HG03442 (cell line): ENCODE measurements at regions not wholly inside any gene's neighbourhood (a gene's known extent, or its start where the extent isn't known, plus 50 kb on each side); places are given as distances from the start of the nearest gene placed in this dataset.

Experiments used
- ATAC-seq: cut with Tn5 transposase; IDR thresholded peaks from one replicate; pipeline ENCODE4 v1.9.1; 2021; ENCODE audit warnings: mild to moderate bottlenecking, moderate library complexity; ENCODE audit not compliant: unreplicated experiment

- ATAC-seq = peak; percentile 79
These were observed 178.1 kb upstream of the ALG10B start for GRCh38 chr12:38138225-38139221.

GRCh38 chr12:38139456-38139855 lies 177.1 kb upstream of the ALG10B start:
- ATAC-seq = no peak

DNA sequence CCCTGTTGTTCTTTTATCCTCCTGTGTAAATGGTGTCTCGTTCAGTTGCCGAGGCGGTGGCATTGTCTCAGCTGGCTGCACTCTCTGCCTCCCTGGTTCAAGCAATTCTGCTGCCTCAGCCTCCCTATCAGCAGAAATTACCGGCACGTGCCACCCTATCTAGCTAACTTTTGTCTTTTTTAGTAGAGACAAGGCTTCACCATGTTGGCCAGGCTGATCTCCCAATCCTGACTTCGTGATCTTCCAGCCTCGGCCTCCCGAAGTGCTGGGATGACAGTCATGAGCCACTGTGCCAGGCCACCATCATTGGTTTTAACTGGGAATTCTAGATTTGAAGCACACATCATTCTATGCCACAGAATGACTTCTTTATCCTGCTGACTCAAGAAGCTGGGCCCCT lies 175.3 kb upstream of the ALG10B start:
- ATAC-seq = no peak

- no peak for ATAC-seq
These were observed 174.7 kb upstream of the ALG10B start for GRCh38 chr12:38141861-38142260.

GRCh38 chr12:38142974-38143373 lies 173.6 kb upstream of the ALG10B start:
- no peak for ATAC-seq

DNA sequence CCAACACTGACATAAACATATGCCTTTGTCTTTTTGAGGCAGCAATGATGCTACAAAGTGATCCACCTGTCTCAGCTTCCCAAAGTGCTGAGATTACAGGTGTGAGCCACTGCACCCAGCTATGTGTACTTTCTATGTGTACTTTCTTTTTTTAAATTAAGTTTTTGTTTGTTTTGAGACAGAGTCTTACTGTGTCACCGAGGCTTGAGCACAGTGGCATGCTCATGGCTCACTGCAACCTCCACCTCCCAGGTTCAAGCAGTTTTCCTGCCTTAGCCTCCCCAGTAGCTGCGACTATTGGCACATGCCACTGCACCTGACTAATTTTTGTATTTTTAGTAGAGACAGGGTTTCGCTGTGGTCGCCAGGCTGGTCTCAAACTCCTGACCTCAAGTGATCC lies 172.5 kb upstream of the ALG10B start:
- no peak for ATAC-seq

- ATAC-seq = no peak
These were observed 171.8 kb upstream of the ALG10B start for GRCh38 chr12:38144601-38145436.

GRCh38 chr12:38149395-38150073 lies 167.0 kb upstream of the ALG10B start:
- ATAC-seq = no peak

- no peak for ATAC-seq
These were observed 164.4 kb upstream of the ALG10B start for GRCh38 chr12:38151991-38152700.

DNA sequence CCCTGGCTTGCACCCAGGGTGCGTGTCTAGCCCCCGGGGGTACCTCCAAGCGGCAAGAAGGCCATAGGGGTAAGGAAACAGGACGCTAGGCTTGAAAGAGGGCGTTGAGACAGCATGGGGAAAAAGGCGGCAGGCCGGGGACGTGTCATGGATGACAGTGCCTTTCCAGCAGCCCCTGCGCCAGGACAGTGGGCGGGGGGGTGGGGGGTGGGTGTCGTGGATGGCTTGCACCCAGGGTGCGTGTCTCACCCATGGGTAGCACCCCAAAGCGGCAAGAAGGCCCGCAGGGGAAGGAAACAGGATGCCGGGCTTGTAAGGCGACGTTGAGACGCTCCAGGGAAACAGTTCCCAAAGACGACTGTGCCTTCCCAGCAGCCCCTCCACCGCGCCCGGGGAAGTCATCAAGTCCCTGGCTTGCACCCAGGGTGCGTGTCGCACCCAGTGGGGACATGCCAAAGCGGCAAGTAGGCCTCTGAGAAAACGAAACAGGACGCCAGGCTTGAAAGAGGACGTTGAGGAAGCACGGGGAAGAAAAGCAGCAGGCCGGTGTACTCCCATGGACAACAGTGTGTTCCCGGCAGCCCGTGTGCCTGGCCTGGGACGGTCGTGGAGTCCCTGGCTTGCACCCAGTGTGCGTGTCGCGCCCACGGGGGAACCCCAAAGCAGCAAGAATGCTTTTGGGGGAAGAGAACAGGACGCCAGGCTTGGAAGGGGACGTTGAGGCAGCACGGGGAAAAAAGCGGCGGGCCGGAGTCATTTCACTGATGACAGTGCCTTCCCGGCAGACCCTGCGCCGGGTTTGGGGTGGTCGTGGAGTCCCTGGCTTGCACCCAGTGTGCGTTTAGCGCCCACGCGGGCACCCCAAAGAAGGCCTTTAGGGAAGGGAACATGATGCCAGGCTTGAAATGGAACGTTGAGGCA lies 163.5 kb upstream of the ALG10B start:
- ATAC-seq = no peak

DNA sequence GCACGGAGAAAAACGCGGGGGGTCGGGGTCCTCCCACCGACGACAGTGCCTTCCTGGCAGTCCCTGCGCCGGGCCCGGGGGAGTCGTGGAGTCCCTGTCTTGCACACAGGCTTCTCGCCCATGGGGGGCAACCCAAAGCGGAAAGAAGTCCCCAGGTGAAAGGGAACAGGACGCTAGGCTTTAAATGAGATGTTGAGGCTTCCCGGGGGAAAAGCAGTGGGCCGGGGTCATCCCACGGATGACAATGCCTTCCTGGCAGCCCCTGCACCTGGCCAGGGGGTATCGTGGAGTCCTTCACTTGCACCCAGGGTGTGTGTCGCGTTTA lies 162.9 kb upstream of the ALG10B start:
- no peak for ATAC-seq

DNA sequence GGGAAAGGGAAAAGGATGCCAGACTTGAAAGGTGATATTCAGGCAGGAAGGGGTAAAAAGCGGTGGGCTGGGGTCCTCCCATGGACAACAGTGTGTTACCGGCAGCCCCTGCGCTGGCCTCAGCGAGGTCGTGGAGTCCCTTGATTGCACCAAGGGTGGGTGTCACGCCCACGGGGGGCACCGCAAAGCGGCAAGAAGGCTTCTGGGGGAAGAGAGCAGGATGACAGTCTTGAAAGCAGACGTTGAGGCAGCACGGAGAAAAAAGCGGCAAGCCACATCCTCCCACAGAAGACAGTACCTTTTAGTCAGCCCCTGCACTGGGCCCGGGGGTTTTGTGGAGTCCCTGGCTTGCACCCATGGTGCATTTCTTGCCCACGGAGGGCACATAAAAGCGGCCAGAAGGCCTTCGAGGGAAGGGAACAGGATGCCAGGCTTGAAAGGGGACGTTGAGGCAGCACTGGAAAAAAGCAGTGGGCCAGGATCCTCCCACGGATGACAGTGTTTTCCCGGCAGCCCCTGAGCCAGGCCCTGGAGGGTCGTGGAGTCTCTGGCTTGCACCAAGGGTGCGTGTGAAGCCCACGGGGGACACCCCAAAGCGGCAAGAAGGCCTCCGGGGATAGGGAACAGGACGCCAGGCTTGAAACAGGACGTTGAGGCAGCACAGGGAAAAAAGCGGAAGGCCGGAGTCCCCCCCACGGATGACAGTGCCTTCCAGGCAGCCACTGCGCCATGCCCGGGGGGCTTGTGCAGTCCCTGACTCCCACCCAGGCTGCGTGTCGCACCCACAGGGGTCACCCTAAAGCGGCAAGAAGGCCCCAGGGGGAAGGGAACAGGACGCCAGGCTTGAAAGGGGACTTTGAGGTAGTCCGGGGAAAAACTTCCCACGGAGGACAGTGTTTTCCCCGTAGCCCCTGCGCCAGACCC lies 162.2 kb upstream of the ALG10B start:
- ATAC-seq = no peak

GRCh38 chr12:38155020-38155395 lies 161.6 kb upstream of the ALG10B start:
- no peak for ATAC-seq

- ATAC-seq = no peak
These were observed 160.8 kb upstream of the ALG10B start for GRCh38 chr12:38155526-38156496.

- ATAC-seq = no peak
These were observed 159.9 kb upstream of the ALG10B start for GRCh38 chr12:38156497-38157245.

DNA sequence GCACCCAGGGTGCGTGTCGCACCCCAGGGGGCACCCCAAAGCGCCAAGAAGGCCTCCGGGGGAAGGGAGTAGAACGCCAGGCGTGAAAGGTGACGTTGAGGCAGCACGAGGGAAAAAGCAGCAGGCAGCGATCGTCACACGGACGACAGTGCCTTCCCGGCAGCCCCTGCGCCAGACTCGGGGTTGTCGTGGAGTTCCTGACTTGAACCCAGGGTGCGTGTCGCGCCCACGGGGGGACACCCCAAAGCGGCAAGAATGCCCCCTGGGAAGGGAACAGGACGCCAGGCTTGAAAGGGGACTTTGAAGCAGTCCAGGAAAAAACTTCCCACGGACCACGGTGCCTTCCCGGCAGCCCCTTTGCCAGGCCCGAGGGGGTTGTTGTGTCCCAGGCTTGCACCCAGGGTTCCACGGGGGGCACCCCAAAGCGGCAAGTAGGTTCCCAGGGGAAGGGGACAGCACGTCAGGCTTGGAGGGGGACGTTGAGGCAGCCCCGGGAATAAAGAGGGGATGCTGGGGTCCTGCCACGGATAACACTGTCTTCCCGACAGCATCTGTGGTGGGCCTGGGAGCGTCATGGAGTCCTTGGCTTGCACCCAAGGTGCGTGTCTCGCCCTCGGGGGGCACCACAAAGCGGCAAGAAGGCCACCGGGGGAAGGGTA lies 159.2 kb upstream of the ALG10B start:
- ATAC-seq = no peak
